GM21515 (cell line): ENCODE measurements at regions not wholly inside any gene's neighbourhood (a gene's known extent, or its start where the extent isn't known, plus 50 kb on each side); places are given as distances from the start of the nearest gene placed in this dataset.
"Not testable (repeated sequence)": the region's sequence is repeated elsewhere in the genome, so short reads cannot be mapped to it uniquely, and the experiment has no call there.

ENCODE experiments used
- ATAC-seq: cut with Tn5 transposase; IDR thresholded peaks from one replicate; pipeline ENCODE4 v1.9.1; 2021; ENCODE audit not compliant: unreplicated experiment

DNA sequence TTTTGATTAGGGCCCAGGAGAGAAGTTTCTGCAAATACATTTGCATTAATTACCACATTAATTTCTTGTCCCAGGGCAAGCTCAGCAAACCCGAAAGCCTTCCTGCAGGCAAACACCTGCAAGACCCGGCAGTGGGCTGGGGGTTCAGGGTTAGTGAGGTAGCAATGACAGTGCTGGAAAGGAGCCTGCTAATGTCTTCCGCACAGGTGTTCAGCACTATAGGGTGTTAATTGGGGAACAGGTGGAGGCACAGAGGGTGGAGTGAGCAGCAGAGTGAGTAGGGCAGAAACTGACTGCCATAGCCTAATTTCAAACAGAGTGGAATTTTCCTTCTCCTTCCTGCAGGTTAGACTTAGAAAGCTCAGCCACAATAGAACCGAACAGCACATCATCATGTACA is 50.9 kb upstream of the UBASH3B start:
- ATAC-seq, result no peak

DNA sequence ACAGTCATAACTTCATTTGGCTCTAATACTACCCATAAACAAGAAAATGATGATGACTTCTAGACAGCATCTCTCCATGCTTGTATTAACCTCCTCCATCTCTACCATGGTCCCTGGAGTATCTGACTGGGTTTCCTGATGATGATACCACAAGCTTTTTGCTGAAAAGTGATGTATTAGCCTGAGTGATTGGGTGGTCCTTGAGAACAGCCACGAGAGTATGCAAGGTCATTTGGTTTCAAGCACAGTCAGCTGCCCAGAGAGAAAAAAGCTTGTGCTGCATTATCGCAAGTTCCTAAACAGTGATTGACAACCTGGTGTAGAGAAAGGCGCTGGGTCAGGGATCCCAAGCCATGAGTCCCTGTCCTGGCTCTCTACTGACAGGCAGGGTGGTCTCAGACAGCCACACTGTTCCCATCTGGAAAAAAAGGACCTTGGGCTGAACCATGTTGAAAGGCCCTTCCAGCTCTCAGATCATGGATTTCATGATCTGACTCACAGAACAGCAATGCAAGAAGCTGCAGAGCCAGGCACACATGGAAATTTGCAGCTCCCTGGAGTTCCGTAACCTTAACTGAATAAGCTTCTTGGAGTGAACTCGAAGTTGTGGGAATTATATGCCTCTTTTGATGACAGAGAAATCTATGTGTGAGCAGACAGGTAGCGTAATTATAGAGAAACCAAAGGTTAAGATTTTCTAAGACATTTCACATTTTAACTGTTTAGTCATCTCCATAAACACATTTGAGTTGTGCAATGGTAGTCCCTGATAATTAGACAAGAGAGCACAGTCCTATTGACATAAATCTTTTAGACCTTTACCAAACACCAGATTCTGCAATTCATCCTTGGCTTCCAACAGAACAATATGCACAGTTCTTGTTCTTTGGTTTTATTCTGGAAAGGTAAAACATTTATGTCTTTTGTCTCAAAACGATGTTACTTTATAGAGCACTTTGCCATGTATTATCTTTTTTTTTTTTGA is 54.1 kb upstream of the UBASH3B start:
- no peak for ATAC-seq

DNA sequence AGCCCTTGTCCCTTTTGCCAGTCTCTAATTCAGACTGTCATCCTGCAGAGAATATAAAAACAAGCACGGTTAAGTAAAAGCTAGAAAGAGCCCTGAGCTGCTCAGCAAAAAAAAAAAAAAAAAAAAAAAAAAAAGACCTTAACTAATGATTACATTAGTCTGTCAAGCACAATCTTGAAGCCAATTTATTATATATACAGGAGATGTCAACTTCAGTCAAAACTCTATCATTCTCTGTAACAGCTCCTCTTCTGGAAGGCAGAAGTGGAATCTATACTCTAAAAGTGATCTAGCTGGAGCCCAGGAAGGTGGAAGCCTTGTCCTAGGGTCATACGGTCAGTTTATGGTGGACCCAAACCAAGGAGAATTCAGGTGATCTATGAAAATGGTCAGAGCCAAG is 55.2 kb upstream of the UBASH3B start:
- no peak for ATAC-seq

DNA sequence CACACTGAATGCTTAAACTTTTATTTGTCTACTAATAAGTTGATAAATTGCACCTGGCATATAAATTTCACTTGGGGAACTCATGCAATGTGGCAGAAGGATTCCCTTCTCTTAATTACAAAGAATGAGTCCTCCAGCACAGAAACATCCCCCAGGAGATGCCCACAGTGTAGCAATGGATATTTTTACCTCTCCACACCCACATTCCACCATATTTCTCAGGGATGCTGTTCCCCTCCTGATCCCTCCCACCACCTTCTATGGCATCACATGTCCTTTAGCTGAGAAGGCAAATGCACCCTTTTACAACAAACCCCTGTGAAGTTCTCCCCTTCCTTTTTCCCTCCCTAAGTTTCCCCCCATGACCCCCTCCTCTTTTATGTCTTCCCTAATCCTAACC is 56.1 kb upstream of the UBASH3B start:
- no peak for ATAC-seq

DNA sequence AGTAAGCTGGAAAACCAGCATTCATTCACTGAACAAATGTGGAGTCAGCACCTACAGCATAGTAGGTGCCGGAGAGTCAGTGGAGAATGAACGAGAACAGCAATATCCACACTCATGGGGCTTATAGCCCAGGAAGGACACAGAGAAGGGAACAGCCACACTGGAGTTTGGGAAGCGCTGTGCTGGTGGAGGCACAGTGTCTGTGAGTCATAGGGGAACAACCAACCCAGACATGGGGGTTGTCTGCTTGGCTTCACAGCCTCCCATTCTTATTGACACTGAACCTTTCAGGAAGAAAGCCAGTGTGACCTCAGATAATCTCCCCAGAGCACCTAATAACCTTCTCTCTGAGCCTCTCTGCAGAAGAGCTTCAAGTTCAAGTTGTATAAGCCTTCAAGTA is 56.6 kb upstream of the UBASH3B start:
- ATAC-seq, result no peak

DNA sequence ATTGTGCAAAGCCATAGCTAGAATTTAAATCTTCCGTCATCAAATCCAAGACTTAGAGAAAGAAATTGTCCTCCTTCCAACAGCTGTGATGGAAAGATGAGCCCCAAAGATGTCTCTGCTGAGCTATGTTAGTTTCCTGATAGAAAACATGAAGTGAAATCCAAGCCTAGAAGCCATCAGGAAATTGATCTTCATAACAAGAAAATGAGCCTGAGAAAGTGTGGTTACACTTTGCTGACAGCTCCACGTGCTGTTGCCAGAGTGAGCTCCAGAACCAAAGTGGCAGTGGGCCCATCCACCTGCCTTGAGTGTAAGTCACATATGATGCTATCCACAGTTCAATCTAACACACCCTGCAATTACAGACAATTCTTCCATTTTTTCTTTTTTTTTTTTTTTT is 58.0 kb upstream of the UBASH3B start:
- no peak for ATAC-seq

DNA sequence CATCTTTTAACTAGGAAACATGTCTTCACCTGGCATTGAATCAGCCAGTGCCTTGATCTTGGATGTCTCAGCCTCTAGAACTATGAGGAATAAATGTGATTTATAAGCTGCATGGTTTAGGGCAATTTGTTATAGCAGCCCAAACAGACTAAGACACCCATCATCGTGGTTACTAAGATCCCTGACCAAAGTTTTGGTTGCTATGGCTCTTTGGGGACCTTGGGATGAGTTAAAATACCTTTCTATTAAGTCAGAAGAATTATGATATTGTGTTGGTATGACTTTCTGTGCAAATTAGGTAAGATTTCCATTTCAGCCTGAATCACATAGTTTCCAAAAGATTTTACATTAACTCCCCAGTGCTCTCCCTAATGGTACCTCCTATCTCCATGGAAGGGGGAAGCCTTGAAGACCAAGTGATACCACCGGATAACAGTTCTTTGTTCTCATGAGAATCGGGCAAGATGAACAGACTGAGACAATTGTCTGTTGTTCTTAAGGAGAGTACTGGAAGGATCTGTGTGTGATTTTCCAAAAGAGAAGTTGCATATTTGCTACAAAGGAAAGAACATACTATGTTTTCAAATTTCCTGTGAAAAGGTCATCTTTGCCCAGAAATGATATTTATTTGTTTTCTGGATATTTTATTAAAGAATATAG is 60.4 kb upstream of the UBASH3B start:
- ATAC-seq, result no peak

DNA sequence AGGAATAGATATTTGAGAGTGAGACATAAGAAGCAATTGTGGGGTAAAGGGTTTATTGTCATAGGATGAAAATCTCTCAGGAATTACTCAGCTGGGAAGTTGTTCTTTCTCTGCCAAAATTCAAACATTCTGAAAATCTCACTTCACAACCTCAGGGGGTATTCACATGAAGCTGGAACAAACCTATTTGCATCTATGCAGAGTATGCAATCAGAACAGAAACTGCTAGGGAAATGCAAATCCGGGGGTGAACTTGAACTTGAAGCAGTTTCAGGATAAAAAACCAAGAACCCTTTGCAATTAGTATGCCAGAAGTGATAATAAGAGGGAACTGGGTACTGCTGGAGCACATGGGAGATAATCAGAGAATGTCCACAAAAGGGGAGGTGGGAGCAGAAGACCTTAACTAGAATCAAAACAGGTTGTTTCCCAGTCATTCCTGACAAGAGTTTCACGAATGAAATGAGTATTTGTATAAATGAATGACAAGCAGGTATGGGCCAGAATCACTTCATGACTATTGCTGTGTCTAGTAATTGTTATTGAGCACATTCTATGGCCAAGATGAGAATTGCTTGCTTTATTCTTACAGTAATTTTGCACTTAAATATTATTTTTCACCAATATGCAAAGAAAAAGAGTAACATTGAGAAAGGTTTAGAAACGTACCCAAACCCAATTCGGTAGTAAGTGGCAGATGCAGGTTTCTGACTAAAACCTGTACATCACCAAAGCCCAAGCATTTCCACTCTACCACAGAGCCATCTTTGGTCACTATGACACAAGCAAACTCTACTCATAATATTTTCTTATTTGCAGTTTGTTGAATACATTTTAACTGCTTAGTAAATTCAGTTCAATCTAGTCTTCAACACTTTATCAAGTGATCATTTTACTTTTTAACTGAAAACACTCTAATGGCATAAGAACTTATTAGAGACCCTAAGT is 61.8 kb upstream of the UBASH3B start:
- ATAC-seq, result no peak

DNA sequence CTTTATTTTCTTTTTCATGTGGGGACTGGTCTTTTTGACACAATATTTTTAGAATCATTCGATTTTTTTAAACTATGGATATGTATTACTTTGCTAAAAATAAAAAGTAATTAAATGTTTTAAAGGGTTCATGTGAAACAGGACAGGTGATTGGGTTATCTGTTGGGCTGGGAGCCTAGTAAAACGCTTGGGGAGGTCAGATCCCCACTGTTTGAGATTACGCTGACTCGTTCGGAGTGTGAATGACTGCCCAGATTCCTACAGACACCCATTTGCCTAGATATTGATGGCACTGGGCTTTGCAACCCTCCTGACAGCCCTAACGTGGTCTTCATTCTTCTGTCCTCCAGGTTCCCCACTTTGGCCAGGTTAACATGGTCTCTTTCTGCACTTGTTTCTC is 62.9 kb upstream of the UBASH3B start:
- no peak for ATAC-seq

DNA sequence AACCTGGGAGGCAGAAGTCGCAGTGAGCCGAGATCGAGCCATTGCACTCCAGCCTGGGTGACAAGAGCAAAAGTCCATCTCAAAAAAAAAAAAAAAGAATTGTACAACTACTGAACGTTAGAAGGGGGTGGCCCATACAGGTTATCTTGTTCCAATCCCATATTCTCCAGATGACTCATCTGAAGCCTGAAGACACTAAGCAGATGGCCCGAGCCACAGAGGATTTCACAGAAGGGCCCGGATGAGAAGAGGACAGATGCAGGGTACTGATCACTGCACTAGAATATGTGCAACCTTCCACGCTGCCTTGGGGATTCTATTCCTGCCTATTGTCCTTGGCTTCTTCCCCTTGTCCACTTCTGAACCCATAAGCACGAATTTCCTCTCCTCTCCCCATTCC is 70.9 kb upstream of the UBASH3B start:
- ATAC-seq, result no peak

DNA sequence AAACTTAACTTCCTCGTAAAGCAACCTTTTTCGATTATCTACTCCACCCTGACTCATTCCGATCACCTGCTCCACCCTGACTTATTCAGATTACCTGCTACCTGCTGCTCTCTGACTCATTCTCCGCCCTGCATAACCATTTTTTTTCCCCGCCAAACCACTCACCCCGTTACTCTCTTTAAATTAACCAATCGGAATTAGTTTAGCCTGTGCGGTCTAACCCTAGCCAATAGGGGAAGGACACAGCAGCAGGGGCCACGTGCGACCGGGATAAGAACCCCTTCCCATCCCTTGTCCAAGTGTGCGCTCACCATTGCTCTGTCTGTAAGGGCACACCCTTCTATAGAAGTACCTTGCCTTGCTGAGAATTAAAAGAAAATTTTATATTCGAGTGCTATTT is 75.5 kb upstream of the UBASH3B start:
- not testable (repeated sequence) for ATAC-seq

DNA sequence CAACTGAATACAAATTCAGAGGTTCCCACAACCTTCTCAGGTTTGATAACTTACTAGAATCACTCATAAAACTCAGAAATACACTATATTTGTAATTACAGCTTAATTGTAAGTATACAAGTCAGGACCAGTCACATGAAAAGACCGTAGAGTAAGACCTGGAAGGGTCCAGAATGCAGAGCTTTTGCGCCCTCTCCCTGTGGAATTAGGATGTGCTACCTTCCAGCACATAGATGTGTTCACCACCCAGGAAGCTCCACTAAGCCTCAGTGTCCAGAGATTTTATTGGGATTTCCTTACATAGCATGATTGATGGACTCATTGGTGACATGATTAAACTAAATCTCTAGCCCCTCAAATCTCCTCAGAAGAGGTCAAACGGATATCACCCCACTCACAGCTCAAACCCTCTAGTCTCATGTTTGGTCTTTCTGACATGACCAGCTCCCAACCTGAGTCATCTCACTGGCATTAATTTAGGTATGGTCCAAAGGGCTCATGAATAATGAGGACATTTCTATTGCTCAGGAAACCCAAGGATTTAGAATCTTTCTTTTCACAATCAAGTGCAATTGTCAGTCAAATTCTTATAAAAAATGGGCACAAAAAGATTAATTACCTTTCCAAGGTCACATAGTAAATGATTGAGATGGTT is 77.2 kb upstream of the UBASH3B start:
- no peak for ATAC-seq

DNA sequence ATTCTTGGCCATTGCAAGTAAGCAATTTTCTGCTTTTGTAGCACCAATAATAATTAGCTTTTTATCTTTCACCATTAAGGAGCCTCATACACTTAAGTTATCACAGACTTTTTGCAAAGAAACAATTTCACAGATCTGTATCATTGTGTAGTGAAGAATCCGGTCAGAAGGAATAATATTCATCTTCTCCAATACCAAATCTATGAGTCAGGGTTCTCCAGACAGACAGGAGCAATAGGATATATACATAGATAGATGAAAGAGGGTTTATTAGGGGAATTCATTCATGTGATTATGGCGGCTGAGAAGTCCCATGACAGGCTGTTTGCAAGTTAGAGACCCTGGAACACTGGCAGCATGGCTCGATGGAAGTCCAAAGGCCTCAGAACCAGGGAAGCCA is 82.9 kb upstream of the UBASH3B start:
- no peak for ATAC-seq

DNA sequence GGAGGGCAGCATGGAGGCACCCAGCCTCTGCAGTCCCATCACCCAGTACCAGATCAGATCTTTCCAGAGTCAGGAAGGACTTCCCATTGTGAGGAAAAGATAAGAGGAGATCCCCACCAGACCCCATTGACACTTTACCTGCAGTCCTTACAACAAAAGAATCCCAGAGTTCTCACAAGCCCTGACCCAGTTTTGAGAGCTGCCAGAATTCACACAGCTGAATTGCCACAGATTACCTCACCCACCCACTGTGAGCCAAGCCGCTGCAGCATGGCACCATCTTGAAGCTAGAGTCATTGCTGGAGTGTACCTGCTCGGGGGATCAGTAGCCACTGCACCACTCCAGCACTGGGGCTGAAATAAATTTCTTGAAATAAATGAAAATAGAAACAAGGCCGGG is 91.8 kb upstream of the UBASH3B start:
- ATAC-seq, result no peak

DNA sequence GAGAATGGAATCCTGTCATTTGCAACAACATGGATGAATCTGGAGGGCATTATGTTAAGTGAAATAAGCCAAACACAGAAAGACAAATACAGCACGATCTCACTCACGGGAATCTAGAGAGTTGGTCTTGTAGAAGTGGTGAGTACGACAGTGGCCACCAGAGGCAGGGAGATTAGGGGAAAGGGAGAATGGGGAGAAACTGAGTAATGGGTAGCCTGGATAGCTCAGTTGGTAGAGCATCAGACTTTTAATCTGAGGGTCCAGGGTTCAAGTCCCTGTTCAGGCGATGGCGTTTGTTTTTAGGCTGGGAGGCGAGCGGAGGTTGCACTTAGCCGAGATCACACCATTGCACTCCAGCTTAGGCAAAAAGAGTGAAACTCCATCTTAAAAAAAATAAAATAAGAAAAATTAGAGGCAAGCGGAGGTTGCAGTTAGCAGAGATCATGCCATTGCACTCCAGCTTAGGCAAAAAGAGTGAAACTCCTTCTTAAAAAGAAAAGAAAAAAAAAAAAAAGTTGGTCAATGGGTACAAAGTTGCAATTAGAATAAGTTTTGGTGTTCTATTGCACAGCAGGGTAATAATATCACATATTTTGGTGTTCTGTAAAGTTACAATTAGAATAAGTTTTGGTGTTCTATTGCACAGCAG is 95.7 kb upstream of the UBASH3B start:
- no peak for ATAC-seq

DNA sequence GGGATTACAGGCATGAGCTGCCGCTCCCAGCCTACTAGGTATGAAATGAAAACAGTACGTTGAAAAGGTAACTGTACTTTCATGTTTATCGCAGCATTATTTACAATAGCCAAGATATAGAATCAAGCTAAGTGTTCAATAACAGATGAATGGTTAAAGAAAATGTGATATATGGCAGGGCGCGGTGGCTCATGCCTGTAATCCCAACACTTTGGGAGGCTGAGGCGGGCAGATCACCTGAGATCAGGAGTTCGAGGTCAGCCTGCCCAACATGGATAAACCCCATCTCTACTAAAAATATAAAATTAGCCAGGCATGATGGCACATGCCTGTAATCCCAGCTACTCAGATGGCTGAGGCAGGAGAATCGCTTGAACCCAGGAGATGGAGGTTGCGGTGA is 96.3 kb upstream of the UBASH3B start:
- ATAC-seq, result not testable (repeated sequence)

DNA sequence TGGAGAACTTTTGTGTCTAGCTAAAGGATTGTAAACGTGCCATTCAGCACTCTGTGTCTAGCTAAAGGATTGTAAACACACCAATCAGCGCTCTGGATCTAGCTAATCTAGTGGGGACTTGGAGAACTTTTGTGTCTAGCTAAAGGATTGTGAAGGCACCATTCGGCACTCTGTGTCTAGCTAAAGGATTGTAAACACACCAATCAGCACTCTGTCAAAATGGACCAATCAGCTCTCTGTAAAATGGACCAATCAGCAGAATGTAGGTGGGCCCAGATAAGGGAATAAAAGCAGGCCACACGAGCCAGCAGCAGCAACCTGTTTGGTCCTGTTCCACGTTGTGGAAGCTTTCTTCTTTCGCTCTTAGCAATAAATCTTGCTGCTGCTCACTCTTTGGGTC is 98.4 kb upstream of the UBASH3B start:
- ATAC-seq, result not testable (repeated sequence)

DNA sequence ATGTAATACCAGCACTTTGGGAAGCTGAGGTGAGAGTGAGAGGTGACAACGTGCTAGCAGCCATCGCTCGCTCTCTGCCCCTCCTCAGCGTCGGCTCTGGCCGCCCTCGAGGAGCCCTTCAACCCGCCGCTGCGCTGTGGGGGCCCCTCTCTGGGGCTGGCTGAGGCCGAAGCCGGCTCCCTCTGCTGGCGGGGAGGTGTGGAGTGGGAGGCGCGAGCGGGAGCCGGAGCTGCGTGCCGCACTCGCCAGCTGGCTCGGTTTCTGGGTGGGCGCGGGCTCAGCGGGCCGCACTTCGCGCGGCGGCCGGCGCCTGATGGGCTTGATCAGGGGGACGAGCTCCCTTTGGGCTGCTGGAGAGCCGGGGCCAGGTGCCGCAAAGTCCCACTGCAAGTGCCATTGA is 98.9 kb upstream of the UBASH3B start:
- ATAC-seq, result no peak

DNA sequence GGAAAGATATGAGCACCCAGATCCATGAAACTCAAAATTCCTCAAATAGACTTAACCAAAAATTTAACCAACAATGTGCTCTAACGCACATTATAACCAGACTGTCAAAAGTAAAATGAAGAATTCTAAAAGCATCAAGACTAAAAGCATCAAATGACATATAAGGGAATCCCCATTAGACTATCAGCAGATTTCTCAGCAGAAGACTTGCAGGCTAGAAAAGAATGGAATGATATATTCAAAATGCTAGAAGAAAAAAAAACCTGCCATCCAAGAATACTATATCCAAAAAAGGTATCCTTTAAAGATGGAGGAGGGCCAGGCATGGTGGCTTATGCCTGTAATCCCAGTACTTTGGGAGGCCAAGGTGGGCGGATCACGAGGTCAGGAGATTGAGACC is 117.5 kb upstream of the UBASH3B start:
- no peak for ATAC-seq

DNA sequence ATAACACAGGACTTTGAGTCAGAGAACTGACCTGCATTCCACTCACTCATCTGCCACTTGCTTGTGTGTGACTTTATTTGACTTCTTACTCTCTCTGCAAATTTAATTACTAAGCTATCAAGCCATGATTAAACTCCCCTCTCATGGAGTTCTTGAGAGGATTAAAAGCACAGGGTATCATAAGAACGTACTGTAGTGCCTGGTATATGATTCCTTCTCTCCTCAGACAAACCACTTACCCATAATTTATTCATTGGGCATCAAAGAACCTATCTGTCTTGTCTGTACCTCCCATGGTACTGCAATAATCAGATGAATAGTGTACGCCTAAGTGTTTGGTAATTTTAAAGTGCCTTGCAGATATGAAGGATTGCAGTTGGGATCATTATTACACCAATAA is 130.6 kb upstream of the UBASH3B start:
- ATAC-seq, result no peak
